ENCODE measurements at regions not wholly inside any gene's neighbourhood (a gene's known extent, or its start where the extent isn't known, plus 50 kb on each side); places are given as distances from the start of the nearest gene placed in this dataset.

GRCh38 chr3:29226706-29227105 is 54.2 kb upstream of the RBMS3 start:
- TF ChIP-seq POLR2A (IDR thresholded peaks at IDR 0.05; ENCODE audit: low read depth, low read length) (no peak), SPI1 (IDR thresholded peaks at IDR 0.05; ENCODE audit: low read depth, low read length) (no peak), TAF1 (IDR thresholded peaks at IDR 0.05; ENCODE audit: low read depth, low read length) (no peak), POLR2AphosphoS5 (IDR thresholded peaks at IDR 0.05; ENCODE audit: low read depth, low read length) (no peak), POU2F2 (IDR thresholded peaks at IDR 0.05; ENCODE audit: low read depth, low read length) (no peak), PAX5 (IDR thresholded peaks at IDR 0.05; ENCODE audit: insufficient read depth, low read length, severe bottlenecking) (no peak)

Data from GM12891 (cell line).